ENCODE measurements at regions not wholly inside any gene's neighbourhood (a gene's known extent, or its start where the extent isn't known, plus 50 kb on each side); places are given as distances from the start of the nearest gene placed in this dataset.

- Histone ChIP-seq H3K4me1 (ENCODE audit: insufficient read depth) (no peaks in the 10 kb centered on the region), H3K27me3 (no peaks in the 10 kb centered on the region), H3K27ac (no peak overlapping the region), H3K9me3 (no peaks in the 10 kb centered on the region), H3K36me3 (no peaks in the 10 kb centered on the region), H3K4me3 (no peak overlapping the region)
- intact Hi-C loops (cut with DNase I), result loop anchor here in 3 of 4 donors (5.0 to 10.0 kb wide), 4 partner anchors 414 to 776 kb away; partner anchors contain the start of gene KCTD12 (in 1 of the 3)
- 80 to 89% (median 84%) methylated on average over 6 of the region's 6 CpGs for whole genome bisulfite sequencing, 3 donors
- DNase-seq, result no peak
- TF ChIP-seq CTCF (IDR thresholded peaks at IDR 0.05) (no peak), POLR2A (IDR thresholded peaks at IDR 0.05) (no peak), EP300 (IDR thresholded peaks at IDR 0.05) (no peak)
Measured at GRCh38 chr13:76470991-76471390, 415.2 kb downstream of the KCTD12 start.

GRCh38 chr13:76466043-76466442 is 420.2 kb downstream of the KCTD12 start:
- H3K36me3 ChIP-seq, result no peaks in the 10 kb centered on the region
- no peak overlapping the region for H3K4me3 ChIP-seq
- TF ChIP-seq EP300 (IDR thresholded peaks at IDR 0.05), result no peak
- TF ChIP-seq CTCF (IDR thresholded peaks at IDR 0.05), result no peak
- no peak for TF ChIP-seq POLR2A (IDR thresholded peaks at IDR 0.05)
- no peaks in the 10 kb centered on the region for H3K9me3 ChIP-seq
- intact Hi-C loops (cut with DNase I), result loop anchor here in 1 of 4 donors (10.0 kb wide), 1 partner anchor 581 kb away; no protein-coding TSS in a partner anchor
- H3K27ac ChIP-seq, result no peak overlapping the region
- WGBS, 3 donors, result 50 to 78% (median 57%) methylated on average over 1 of the region's 1 CpG
- no peaks in the 10 kb centered on the region for H3K27me3 ChIP-seq
- no peaks in the 10 kb centered on the region for H3K4me1 ChIP-seq (ENCODE audit: insufficient read depth)
- no peak for DNase-seq

- Histone ChIP-seq H3K27me3 (no peaks in the 10 kb centered on the region), H3K4me1 (ENCODE audit: insufficient read depth) (no peaks in the 10 kb centered on the region), H3K4me3 (no peak overlapping the region), H3K36me3 (no peaks in the 10 kb centered on the region), H3K9me3 (no peaks in the 10 kb centered on the region), H3K27ac (no peak overlapping the region)
- WGBS, 3 donors, result 91 to 98% (median 96%) methylated on average over 2 of the region's 2 CpGs
- DNase-seq, result no peak
- TF ChIP-seq EP300 (IDR thresholded peaks at IDR 0.05) (no peak), CTCF (IDR thresholded peaks at IDR 0.05) (no peak), POLR2A (IDR thresholded peaks at IDR 0.05) (no peak)
- intact Hi-C loops (cut with DNase I), result loop anchor here in 1 of 4 donors (10.0 kb wide), 1 partner anchor 579 kb away; no protein-coding TSS in a partner anchor
Measured at GRCh38 chr13:76463314-76463713, 422.9 kb downstream of the KCTD12 start.

- WGBS, 3 donors, result 75 to 92% (median 88%) methylated on average over 4 of the region's 4 CpGs
Measured at GRCh38 chr13:76461999-76462398, 424.2 kb downstream of the KCTD12 start.

More at GRCh38 chr13:76461999-76462398, 424.2 kb downstream of the KCTD12 start:
- Histone ChIP-seq H3K4me1 (ENCODE audit: insufficient read depth) (no peaks in the 10 kb centered on the region), H3K27ac (no peak overlapping the region), H3K4me3 (no peak overlapping the region), H3K36me3 (no peaks in the 10 kb centered on the region), H3K27me3 (no peaks in the 10 kb centered on the region), H3K9me3 (no peaks in the 10 kb centered on the region)
- DNase-seq, result no peak
- no peak for TF ChIP-seq CTCF (IDR thresholded peaks at IDR 0.05)
- no peak for TF ChIP-seq EP300 (IDR thresholded peaks at IDR 0.05)
- TF ChIP-seq POLR2A (IDR thresholded peaks at IDR 0.05), result no peak
- intact Hi-C loops (cut with DNase I), result loop anchor here in 1 of 4 donors (10.0 kb wide), 1 partner anchor 577 kb away; no protein-coding TSS in a partner anchor

Measured in ovary (tissue), 7 donors.